HepG2 (cell line): ENCODE measurements at regions not wholly inside any gene's neighbourhood (a gene's known extent, or its start where the extent isn't known, plus 50 kb on each side); places are given as distances from the start of the nearest gene placed in this dataset.
A peak's percentile ranks its signal among the peaks of the same experiment; 100 is the strongest.

Experiments used
- ATF7 ChIP-seq, 2 experiments: fragments of 450-650 bp in 1 of 2; sonication (generic) in 1 of 2; formaldehyde crosslinking in 1 of 2; IDR thresholded peaks; 2 replicates each; pipeline versions ENCODE4 v1.4.0 to v1.6.1; 2016 to 2020; ENCODE audit warnings: antibody characterized with exemption in 1 of 2, mild to moderate bottlenecking in 1 of 2, missing genetic modification reagents in 1 of 2
- CC2D1A ChIP-seq: sonication (generic); formaldehyde crosslinking; IDR thresholded peaks from 2 replicates; pipeline ENCODE4 v1.8.1; 2023; ENCODE audit warnings: mild to moderate bottlenecking, missing genetic modification reagents
- GATAD2A ChIP-seq: IDR thresholded peaks from 2 replicates; pipeline ENCODE4 v1.6.1; 2016
- HDAC1 ChIP-seq: sonication (generic); formaldehyde crosslinking; IDR thresholded peaks from 2 replicates; pipeline ENCODE4 v1.5.1; 2020; ENCODE audit warnings: mild to moderate bottlenecking, missing genetic modification reagents
- NR2F1 ChIP-seq, 2 experiments: fragments of 450-650 bp in 1 of 2; formaldehyde crosslinking in 1 of 2; IDR thresholded peaks; 2 replicates each; pipeline versions ENCODE4 v1.5.0 to v1.6.1; 2016 to 2020; ENCODE audit warnings: mild to moderate bottlenecking in 1 of 2, missing compliant biosample characterization in 1 of 2, missing genetic modification reagents in 1 of 2, moderate library complexity in 1 of 2
- PBX2 ChIP-seq: IDR thresholded peaks from 2 replicates; pipeline ENCODE4 v1.6.1; 2016; ENCODE audit warnings: control low read depth
- RXRB ChIP-seq: IDR thresholded peaks from 2 replicates; pipeline ENCODE4 v1.6.1; 2016; ENCODE audit warnings: borderline replicate concordance, missing genetic modification reagents, missing compliant biosample characterization
- SAP130 ChIP-seq: IDR thresholded peaks from 2 replicates; pipeline ENCODE4 v1.6.1; 2016; ENCODE audit warnings: low read depth
- SP2 ChIP-seq: sonication (generic); formaldehyde crosslinking; IDR thresholded peaks from 2 replicates; pipeline ENCODE4 v1.5.1; 2020; ENCODE audit warnings: mild to moderate bottlenecking, missing genetic modification reagents
- SUZ12 ChIP-seq: fragments of 150-350 bp; IDR thresholded peaks from 2 replicates; pipeline ENCODE4 v1.6.1; 2014; ENCODE audit warnings: low read depth, low read length
- TMF1 ChIP-seq: sonication (generic); formaldehyde crosslinking; IDR thresholded peaks from 2 replicates; pipeline ENCODE4 v1.8.1; 2022; ENCODE audit warnings: low read depth, missing genetic modification reagents
- ZFP1 ChIP-seq: IDR thresholded peaks from 2 replicates; pipeline ENCODE4 v1.6.1; 2016
- ZNF282 ChIP-seq: fragments of 450-650 bp; IDR thresholded peaks from 2 replicates; pipeline ENCODE4 v1.6.1; 2018; ENCODE audit not compliant: partially characterized antibody
- ZNF484 ChIP-seq: sonication (generic); formaldehyde crosslinking; IDR thresholded peaks from 2 replicates; pipeline ENCODE4 v1.5.1; 2020; ENCODE audit warnings: mild to moderate bottlenecking, low read depth, missing genetic modification reagents, borderline replicate concordance
- ZNF672 ChIP-seq: sonication (generic); formaldehyde crosslinking; IDR thresholded peaks from 2 replicates; pipeline ENCODE4 v1.8.1; 2022; ENCODE audit warnings: missing genetic modification reagents
- ZNF737 ChIP-seq: sonication (generic); formaldehyde crosslinking; IDR thresholded peaks from 2 replicates; pipeline ENCODE4 v1.5.0; 2020; ENCODE audit warnings: missing genetic modification reagents, mild to moderate bottlenecking, borderline replicate concordance
- TF ChIP-seq, protein P1 (sequence below): sonication (generic); formaldehyde crosslinking; IDR thresholded peaks from 2 replicates; pipeline ENCODE4 v1.4.0; 2020; ENCODE audit warnings: missing genetic modification reagents, mild to moderate bottlenecking, borderline replicate concordance
- TF ChIP-seq, protein P2 (sequence below): sonication (generic); formaldehyde crosslinking; IDR thresholded peaks from 2 replicates; pipeline ENCODE4 v1.5.1; 2020; ENCODE audit warnings: missing genetic modification reagents, mild to moderate bottlenecking, borderline replicate concordance
- TF ChIP-seq, protein P3 (sequence below): IDR thresholded peaks from 2 replicates; pipeline ENCODE4 v1.6.1; 2016; ENCODE audit warnings: low read depth, control low read depth

- TF ChIP-seq SUZ12 (no peak), GATAD2A (peak; percentile 88), SAP130 (peak; percentile 85), ZNF737 (CRISPR knock-in tag) (no peak), ATF7 (IDR thresholded peaks at IDR 0.05) (peak; percentile 36; the same call in 1 of the 2 replicates), ATF7 (CRISPR knock-in tag; IDR thresholded peaks at IDR 0.05) (peak; percentile 97), ZNF672 (CRISPR knock-in tag) (no peak), TMF1 (no peak; the same call in 1 of the 2 replicates), ZFP1 (CRISPR knock-in tag) (no peak), NR2F1 (CRISPR knock-in tag; IDR thresholded peaks at IDR 0.05) (peak in 1 of 2 experiments; percentile 91; a peak in 3 of 4 replicates), PBX2 (peak; percentile 43; the same call in 1 of the 2 replicates), RXRB (CRISPR knock-in tag) (peak; percentile 88), ZNF282 (no peak), SP2 (peak; percentile 23; the same call in 1 of the 2 replicates), ZNF484 (CRISPR knock-in tag) (peak; percentile 72; the same call in 1 of the 2 replicates), CC2D1A (CRISPR knock-in tag) (no peak), HDAC1 (CRISPR knock-in tag) (no peak)
- TF ChIP-seq, protein P1, sequence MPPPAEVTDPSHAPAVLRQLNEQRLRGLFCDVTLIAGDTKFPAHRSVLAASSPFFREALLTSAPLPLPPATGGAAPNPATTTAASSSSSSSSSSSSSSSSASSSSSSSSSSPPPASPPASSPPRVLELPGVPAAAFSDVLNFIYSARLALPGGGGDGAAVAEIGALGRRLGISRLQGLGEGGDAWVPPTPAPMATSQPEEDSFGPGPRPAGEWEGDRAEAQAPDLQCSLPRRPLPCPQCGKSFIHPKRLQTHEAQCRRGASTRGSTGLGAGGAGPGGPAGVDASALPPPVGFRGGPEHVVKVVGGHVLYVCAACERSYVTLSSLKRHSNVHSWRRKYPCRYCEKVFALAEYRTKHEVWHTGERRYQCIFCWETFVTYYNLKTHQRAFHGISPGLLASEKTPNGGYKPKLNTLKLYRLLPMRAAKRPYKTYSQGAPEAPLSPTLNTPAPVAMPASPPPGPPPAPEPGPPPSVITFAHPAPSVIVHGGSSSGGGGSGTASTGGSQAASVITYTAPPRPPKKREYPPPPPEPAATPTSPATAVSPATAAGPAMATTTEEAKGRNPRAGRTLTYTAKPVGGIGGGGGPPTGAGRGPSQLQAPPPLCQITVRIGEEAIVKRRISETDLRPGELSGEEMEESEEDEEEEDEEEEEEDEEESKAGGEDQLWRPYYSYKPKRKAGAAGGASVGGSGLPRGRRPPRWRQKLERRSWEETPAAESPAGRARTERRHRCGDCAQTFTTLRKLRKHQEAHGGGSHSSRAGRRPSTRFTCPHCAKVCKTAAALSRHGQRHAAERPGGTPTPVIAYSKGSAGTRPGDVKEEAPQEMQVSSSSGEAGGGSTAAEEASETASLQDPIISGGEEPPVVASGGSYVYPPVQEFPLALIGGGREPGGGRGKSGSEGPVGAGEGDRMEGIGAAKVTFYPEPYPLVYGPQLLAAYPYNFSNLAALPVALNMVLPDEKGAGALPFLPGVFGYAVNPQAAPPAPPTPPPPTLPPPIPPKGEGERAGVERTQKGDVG: peak; percentile 99
- TF ChIP-seq, protein P2, sequence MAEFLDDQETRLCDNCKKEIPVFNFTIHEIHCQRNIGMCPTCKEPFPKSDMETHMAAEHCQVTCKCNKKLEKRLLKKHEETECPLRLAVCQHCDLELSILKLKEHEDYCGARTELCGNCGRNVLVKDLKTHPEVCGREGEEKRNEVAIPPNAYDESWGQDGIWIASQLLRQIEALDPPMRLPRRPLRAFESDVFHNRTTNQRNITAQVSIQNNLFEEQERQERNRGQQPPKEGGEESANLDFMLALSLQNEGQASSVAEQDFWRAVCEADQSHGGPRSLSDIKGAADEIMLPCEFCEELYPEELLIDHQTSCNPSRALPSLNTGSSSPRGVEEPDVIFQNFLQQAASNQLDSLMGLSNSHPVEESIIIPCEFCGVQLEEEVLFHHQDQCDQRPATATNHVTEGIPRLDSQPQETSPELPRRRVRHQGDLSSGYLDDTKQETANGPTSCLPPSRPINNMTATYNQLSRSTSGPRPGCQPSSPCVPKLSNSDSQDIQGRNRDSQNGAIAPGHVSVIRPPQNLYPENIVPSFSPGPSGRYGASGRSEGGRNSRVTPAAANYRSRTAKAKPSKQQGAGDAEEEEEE (CRISPR knock-in tag): peak; percentile 83; the same call in 1 of the 2 replicates
- TF ChIP-seq, protein P3, sequence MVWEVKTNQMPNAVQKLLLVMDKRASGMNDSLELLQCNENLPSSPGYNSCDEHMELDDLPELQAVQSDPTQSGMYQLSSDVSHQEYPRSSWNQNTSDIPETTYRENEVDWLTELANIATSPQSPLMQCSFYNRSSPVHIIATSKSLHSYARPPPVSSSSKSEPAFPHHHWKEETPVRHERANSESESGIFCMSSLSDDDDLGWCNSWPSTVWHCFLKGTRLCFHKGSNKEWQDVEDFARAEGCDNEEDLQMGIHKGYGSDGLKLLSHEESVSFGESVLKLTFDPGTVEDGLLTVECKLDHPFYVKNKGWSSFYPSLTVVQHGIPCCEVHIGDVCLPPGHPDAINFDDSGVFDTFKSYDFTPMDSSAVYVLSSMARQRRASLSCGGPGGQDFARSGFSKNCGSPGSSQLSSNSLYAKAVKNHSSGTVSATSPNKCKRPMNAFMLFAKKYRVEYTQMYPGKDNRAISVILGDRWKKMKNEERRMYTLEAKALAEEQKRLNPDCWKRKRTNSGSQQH: peak; percentile 86
These were observed 70.8 kb downstream of the ADRA2C start (continued) for GRCh38 chr4:3836756-3837601.
